ENCODE measurements at regions not wholly inside any gene's neighbourhood (a gene's known extent, or its start where the extent isn't known, plus 50 kb on each side); places are given as distances from the start of the nearest gene placed in this dataset.

DNA sequence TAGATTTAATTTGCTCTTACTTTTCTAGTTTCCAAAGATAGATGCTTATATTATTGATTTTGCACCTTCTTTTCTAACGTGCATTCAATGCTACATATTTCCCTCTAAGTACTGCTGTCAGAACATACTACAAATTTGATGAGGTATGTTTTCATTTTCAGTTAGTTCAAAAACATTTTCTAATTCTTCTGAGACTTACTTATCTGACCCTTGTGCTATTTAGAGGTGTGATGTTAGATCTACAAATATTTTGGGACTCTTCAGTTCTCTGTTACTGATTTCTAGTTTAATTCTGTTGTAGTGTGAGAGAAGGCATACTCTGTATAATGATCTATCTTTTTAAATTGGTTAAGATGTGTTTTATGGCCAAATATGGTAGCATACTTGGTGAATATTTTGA is 97.8 kb upstream of the TMEM168 start:
- no peak for TF ChIP-seq POLR2A (IDR thresholded peaks at IDR 0.05)
- TF ChIP-seq, protein P1, sequence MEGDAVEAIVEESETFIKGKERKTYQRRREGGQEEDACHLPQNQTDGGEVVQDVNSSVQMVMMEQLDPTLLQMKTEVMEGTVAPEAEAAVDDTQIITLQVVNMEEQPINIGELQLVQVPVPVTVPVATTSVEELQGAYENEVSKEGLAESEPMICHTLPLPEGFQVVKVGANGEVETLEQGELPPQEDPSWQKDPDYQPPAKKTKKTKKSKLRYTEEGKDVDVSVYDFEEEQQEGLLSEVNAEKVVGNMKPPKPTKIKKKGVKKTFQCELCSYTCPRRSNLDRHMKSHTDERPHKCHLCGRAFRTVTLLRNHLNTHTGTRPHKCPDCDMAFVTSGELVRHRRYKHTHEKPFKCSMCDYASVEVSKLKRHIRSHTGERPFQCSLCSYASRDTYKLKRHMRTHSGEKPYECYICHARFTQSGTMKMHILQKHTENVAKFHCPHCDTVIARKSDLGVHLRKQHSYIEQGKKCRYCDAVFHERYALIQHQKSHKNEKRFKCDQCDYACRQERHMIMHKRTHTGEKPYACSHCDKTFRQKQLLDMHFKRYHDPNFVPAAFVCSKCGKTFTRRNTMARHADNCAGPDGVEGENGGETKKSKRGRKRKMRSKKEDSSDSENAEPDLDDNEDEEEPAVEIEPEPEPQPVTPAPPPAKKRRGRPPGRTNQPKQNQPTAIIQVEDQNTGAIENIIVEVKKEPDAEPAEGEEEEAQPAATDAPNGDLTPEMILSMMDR (IDR thresholded peaks at IDR 0.05) = no peak

Measured in esophagus squamous epithelium (tissue), 4 donors.